Endodermal cell (in vitro differentiated cells): ENCODE measurements at regions not wholly inside any gene's neighbourhood (a gene's known extent, or its start where the extent isn't known, plus 50 kb on each side); places are given as distances from the start of the nearest gene placed in this dataset.

Experiments used
- DNase-seq: peaks from one replicate; pipeline ENCODE4 v3.0.0-alpha.2; 2017
- H3K27ac ChIP-seq: 2 replicates; pipeline ENCODE4 v1.5.1; 2013; ENCODE audit warnings: mild to moderate bottlenecking, low read depth, low read length, moderate library complexity
- H3K27me3 ChIP-seq: 2 replicates; pipeline ENCODE4 v1.6.1; 2013; ENCODE audit warnings: mild to moderate bottlenecking, low read length, moderate library complexity; ENCODE audit not compliant: insufficient read depth, control insufficient read depth, poor library complexity, severe bottlenecking
- H3K36me3 ChIP-seq: 2 replicates; pipeline ENCODE4 v1.7.0; 2013; ENCODE audit warnings: mild to moderate bottlenecking, low read length, moderate library complexity; ENCODE audit not compliant: control insufficient read depth, insufficient read depth
- H3K4me1 ChIP-seq: one replicate; pipeline ENCODE4 v1.7.0; 2013; ENCODE audit warnings: low read length; ENCODE audit not compliant: control insufficient read depth, insufficient read depth
- H3K4me3 ChIP-seq: 2 replicates; pipeline ENCODE4 v1.5.1; 2013; ENCODE audit warnings: mild to moderate bottlenecking, low read length, moderate library complexity
- H3K9ac ChIP-seq: 2 replicates; pipeline ENCODE4 v1.6.1; 2013; ENCODE audit warnings: mild to moderate bottlenecking, low read length, moderate library complexity; ENCODE audit not compliant: poor library complexity, severe bottlenecking; ENCODE audit errors: extremely low read depth
- H3K9me3 ChIP-seq: 2 replicates; pipeline ENCODE4 v1.6.1; 2013; ENCODE audit warnings: mild to moderate bottlenecking, low read length, moderate library complexity; ENCODE audit not compliant: control insufficient read depth
- H3K27ac Mint-ChIP-seq: 2 replicates; pipeline ENCODE4 v1.8.0; 2020; ENCODE audit warnings: mixed read lengths
- H3K27me3 Mint-ChIP-seq: 2 replicates; pipeline ENCODE4 v1.8.0; 2021; ENCODE audit warnings: mild to moderate bottlenecking, mixed read lengths; ENCODE audit not compliant: insufficient read depth
- H3K36me3 Mint-ChIP-seq: 2 replicates; pipeline ENCODE4 v1.8.0; 2020; ENCODE audit warnings: low read depth, mixed read lengths
- H3K4me1 Mint-ChIP-seq: 2 replicates; pipeline ENCODE4 v1.8.0; 2020; ENCODE audit warnings: mixed read lengths
- H3K4me3 Mint-ChIP-seq: 2 replicates; pipeline ENCODE4 v1.8.0; 2020; ENCODE audit warnings: mild to moderate bottlenecking, moderate library complexity, mixed read lengths
- H3K9me3 Mint-ChIP-seq: 2 replicates; pipeline ENCODE4 v1.8.0; 2020; ENCODE audit warnings: mild to moderate bottlenecking, mixed read lengths
- WGBS, 2 experiments: methylation state at CpG; one replicate each; pipeline versions ENCODE4 v1.1.5 to v1.1.7; 2013; ENCODE audit warnings: missing lambda C conversion rate in 2 of 2, mixed read lengths in 1 of 2; ENCODE audit not compliant: insufficient coverage in 1 of 2, insufficient read length in 1 of 2; 5-methylcytosine and 5-hydroxymethylcytosine counted together
- TF ChIP-seq, protein P1 (sequence below): fragments of 200-600 bp; sonication (generic); conservative IDR thresholded peaks from 2 replicates; pipeline ENCODE4 v1.5.0; 2021; ENCODE audit warnings: antibody characterized with exemption, mild to moderate bottlenecking

DNA sequence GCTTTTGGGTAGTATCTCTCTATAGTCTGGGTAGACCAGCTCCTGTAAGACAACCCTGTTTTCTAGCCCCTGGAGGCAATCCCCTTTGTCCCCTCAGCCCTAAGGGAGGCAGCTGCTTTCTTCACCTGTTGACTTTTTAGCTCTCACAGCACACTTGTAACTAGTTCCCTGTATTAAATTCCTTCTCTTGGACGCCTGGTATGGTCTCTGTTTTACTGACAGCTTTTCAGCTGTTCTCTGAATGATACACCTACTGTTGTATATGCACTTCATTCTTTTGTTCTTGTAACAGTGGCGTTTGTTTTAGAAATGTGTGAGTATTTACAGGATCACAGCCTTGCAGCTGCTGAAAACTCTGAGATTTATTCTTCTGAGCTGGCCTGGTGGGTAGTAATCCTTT lies 413.0 kb upstream of the RBMS3 start:
- no peaks in the 10 kb centered on the region for H3K36me3 Mint-ChIP-seq
- no peak for DNase-seq
- peaks cover 21% of the 10 kb centered on the region for H3K4me1 Mint-ChIP-seq
- H3K27me3 ChIP-seq: no peaks in the 10 kb centered on the region
- H3K4me1 ChIP-seq: peaks cover 8% of the 10 kb centered on the region
- H3K4me3 Mint-ChIP-seq: no peak overlapping the region
- H3K9me3 Mint-ChIP-seq: no peaks in the 10 kb centered on the region
- H3K36me3 ChIP-seq: no peaks in the 10 kb centered on the region
- TF ChIP-seq, protein P1, sequence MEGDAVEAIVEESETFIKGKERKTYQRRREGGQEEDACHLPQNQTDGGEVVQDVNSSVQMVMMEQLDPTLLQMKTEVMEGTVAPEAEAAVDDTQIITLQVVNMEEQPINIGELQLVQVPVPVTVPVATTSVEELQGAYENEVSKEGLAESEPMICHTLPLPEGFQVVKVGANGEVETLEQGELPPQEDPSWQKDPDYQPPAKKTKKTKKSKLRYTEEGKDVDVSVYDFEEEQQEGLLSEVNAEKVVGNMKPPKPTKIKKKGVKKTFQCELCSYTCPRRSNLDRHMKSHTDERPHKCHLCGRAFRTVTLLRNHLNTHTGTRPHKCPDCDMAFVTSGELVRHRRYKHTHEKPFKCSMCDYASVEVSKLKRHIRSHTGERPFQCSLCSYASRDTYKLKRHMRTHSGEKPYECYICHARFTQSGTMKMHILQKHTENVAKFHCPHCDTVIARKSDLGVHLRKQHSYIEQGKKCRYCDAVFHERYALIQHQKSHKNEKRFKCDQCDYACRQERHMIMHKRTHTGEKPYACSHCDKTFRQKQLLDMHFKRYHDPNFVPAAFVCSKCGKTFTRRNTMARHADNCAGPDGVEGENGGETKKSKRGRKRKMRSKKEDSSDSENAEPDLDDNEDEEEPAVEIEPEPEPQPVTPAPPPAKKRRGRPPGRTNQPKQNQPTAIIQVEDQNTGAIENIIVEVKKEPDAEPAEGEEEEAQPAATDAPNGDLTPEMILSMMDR: no peak
- no peak overlapping the region for H3K4me3 ChIP-seq
- H3K27me3 Mint-ChIP-seq: no peaks in the 10 kb centered on the region
- H3K27ac ChIP-seq: no peak overlapping the region
- H3K27ac Mint-ChIP-seq: peak overlapping the region; percentile 41
- no peak overlapping the region for H3K9ac ChIP-seq
- no peaks in the 10 kb centered on the region for H3K9me3 ChIP-seq
- WGBS, 2 experiments: 43 to 56% methylated on average over 1 to 2 of the region's 2 CpGs

DNA sequence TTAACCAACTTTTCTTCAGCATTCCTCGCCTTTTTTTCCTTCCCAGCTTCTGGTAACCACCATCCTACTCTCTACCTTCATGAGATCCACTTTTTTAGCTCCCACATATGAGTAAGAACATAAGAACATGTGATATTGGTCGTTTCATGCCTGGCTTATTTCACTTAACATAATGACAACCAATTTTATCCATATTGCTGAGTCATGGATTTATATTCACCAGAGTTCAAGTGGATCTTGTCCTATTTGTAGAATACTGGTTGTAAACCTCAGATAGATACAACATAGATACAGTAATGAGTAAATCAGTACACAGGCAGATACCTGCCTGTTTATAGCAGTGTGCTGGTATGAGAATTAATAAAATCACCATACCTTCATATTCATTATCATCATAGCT lies 412.0 kb upstream of the RBMS3 start:
- peaks cover 11% of the 10 kb centered on the region for H3K4me1 Mint-ChIP-seq
- 83 to 99% methylated on average over 2 of the region's 2 CpGs for WGBS, 2 experiments

DNA sequence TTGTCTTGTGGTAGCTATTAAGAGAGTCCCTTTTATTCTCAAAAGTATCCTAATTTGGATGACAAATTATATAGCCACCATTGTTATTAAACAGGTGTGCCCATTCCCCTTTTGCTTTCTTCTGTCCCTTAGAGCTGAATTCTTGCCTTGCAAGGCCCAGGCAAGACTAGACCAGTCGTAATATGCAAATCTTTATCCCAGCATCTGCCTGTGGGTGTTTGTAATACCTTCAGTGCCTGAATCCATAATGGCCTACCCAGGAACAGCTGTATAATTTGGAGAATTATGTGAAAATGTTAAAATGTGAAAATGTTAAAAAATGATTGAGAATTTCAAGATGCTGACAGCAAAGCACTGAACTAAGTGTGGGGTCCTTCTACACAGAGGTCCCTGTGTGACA lies 403.0 kb upstream of the RBMS3 start:
- Histone ChIP-seq H3K9me3 (no peaks in the 10 kb centered on the region), H3K27ac (no peak overlapping the region), H3K36me3 (no peaks in the 10 kb centered on the region), H3K4me1 (peaks cover 10% of the 10 kb centered on the region), H3K4me3 (no peak overlapping the region), H3K27me3 (no peaks in the 10 kb centered on the region), H3K9ac (no peak overlapping the region)
- Mint-ChIP-seq H3K36me3 (no peaks in the 10 kb centered on the region), H3K27me3 (no peaks in the 10 kb centered on the region), H3K4me1 (peaks cover 7% of the 10 kb centered on the region), H3K4me3 (no peak overlapping the region), H3K9me3 (peaks cover 4% of the 10 kb centered on the region), H3K27ac (no peak overlapping the region)
- WGBS, 2 experiments: 83 to 94% methylated on average over 1 of the region's 1 CpG
- DNase-seq: no peak
- TF ChIP-seq, protein P1: no peak

More for the DNA sequence above, 412.0 kb upstream of the RBMS3 start:
- Histone ChIP-seq H3K9me3 (no peaks in the 10 kb centered on the region), H3K9ac (no peak overlapping the region), H3K36me3 (no peaks in the 10 kb centered on the region), H3K27me3 (no peaks in the 10 kb centered on the region), H3K4me1 (peaks cover 5% of the 10 kb centered on the region), H3K27ac (no peak overlapping the region), H3K4me3 (no peak overlapping the region)
- no peaks in the 10 kb centered on the region for H3K36me3 Mint-ChIP-seq
- TF ChIP-seq, protein P1: no peak
- no peak overlapping the region for H3K4me3 Mint-ChIP-seq
- DNase-seq: no peak
- H3K27ac Mint-ChIP-seq: no peak overlapping the region
- peaks cover 4% of the 10 kb centered on the region for H3K9me3 Mint-ChIP-seq
- no peaks in the 10 kb centered on the region for H3K27me3 Mint-ChIP-seq
